Ovary (tissue), 3 donors: ENCODE measurements at regions not wholly inside any gene's neighbourhood (a gene's known extent, or its start where the extent isn't known, plus 50 kb on each side); places are given as distances from the start of the nearest gene placed in this dataset.

ENCODE experiments used
- EP300 ChIP-seq: sonication (generic); formaldehyde crosslinking; IDR thresholded peaks from one replicate; pipeline ENCODE4 v1.6.1; 2017; ENCODE audit warnings: antibody characterized with exemption
- TF ChIP-seq, protein P1 (sequence below), 3 donors: fragments of 450-650 bp in 2 of 3; fragments of 200-600 bp in 1 of 3; IDR thresholded peaks; one replicate each; pipeline versions ENCODE4 v1.5.1 to v1.8.0; 2016 to 2022; ENCODE audit warnings: antibody characterized with exemption in 3 of 3, mild to moderate bottlenecking in 1 of 3
- donor health status: DM: no; HTN: no; CAD: no.

DNA sequence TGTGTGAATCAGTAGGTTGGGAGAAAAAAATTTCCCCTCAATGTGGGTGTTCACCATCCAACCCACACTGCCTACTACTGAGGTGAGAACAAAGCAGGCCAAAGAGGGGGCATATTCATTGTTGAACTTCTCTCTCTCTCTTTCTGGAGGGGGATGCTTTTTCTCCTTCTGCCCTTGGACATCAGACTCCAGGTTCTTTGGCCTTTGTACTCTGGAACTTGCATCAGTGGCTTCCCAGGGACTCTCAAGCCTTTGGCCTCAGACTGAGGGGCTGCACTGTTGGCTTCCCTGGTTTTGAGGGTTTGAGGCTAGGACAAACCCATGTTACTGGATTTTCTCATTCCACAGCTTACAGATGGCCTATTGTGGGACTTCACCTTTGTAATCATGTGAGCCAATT is 417.2 kb downstream of the ELAVL2 start:
- TF ChIP-seq, protein P1, sequence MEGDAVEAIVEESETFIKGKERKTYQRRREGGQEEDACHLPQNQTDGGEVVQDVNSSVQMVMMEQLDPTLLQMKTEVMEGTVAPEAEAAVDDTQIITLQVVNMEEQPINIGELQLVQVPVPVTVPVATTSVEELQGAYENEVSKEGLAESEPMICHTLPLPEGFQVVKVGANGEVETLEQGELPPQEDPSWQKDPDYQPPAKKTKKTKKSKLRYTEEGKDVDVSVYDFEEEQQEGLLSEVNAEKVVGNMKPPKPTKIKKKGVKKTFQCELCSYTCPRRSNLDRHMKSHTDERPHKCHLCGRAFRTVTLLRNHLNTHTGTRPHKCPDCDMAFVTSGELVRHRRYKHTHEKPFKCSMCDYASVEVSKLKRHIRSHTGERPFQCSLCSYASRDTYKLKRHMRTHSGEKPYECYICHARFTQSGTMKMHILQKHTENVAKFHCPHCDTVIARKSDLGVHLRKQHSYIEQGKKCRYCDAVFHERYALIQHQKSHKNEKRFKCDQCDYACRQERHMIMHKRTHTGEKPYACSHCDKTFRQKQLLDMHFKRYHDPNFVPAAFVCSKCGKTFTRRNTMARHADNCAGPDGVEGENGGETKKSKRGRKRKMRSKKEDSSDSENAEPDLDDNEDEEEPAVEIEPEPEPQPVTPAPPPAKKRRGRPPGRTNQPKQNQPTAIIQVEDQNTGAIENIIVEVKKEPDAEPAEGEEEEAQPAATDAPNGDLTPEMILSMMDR (IDR thresholded peaks at IDR 0.05), result no peak
- no peak for TF ChIP-seq EP300
